ENCODE measurements at regions not wholly inside any gene's neighbourhood (a gene's known extent, or its start where the extent isn't known, plus 50 kb on each side); places are given as distances from the start of the nearest gene placed in this dataset.

DNA sequence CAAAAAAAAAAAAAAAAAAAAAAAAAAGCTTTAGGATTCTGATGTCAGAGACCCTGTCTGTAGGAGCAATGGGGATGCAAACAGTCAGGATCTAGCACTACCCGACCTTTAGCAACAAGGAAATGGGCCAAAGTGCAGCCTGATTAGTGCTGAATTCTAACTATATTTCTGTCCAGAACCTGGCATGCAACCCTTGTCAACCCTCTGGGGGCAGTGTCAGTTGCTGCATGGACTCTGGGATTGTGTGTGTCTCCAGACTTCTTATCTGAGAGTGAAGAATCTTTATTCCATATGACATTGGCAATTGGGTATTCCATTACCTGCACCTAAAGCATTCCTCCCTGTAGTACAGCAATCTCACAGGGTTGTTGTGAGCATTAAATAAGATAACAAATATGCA lies 120.3 kb upstream of the CRHR1 start:
- TF ChIP-seq, protein P1, sequence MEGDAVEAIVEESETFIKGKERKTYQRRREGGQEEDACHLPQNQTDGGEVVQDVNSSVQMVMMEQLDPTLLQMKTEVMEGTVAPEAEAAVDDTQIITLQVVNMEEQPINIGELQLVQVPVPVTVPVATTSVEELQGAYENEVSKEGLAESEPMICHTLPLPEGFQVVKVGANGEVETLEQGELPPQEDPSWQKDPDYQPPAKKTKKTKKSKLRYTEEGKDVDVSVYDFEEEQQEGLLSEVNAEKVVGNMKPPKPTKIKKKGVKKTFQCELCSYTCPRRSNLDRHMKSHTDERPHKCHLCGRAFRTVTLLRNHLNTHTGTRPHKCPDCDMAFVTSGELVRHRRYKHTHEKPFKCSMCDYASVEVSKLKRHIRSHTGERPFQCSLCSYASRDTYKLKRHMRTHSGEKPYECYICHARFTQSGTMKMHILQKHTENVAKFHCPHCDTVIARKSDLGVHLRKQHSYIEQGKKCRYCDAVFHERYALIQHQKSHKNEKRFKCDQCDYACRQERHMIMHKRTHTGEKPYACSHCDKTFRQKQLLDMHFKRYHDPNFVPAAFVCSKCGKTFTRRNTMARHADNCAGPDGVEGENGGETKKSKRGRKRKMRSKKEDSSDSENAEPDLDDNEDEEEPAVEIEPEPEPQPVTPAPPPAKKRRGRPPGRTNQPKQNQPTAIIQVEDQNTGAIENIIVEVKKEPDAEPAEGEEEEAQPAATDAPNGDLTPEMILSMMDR (IDR thresholded peaks at IDR 0.05) = no peak
- no peak for TF ChIP-seq EZH2 (IDR thresholded peaks at IDR 0.05; ENCODE audit: borderline replicate concordance, insufficient read depth, low read depth, low read length, poor library complexity, severe bottlenecking)
